Activated CD4-positive, alpha-beta T cell treated with anti-CD3 and anti-CD28 coated beads for 4 hours (primary cell): ENCODE measurements at regions not wholly inside any gene's neighbourhood (a gene's known extent, or its start where the extent isn't known, plus 50 kb on each side); places are given as distances from the start of the nearest gene placed in this dataset.

Experiments used
- DNase-seq, 2 donors: peaks; one replicate each; pipeline ENCODE4 v3.0.0-alpha.2; 2020

- DNase-seq = no peak
Measured at GRCh38 chr10:88023676-88024075, 160.3 kb downstream of the PTEN start.

GRCh38 chr10:88026031-88026430 lies 162.6 kb downstream of the PTEN start:
- DNase-seq = no peak

- DNase-seq = no peak
Measured at GRCh38 chr10:88027570-88027969, 164.1 kb downstream of the PTEN start.

GRCh38 chr10:88028072-88028471 lies 164.6 kb downstream of the PTEN start:
- DNase-seq = no peak

GRCh38 chr10:88028654-88029053 lies 165.2 kb downstream of the PTEN start:
- no peak for DNase-seq

GRCh38 chr10:88032566-88032965 lies 169.1 kb downstream of the PTEN start:
- DNase-seq = no peak

GRCh38 chr10:88033385-88033784 lies 170.0 kb downstream of the PTEN start:
- no peak for DNase-seq

- DNase-seq = no peak
Measured at GRCh38 chr10:88033793-88034192, 170.4 kb downstream of the PTEN start.

GRCh38 chr10:88036126-88036525 lies 172.7 kb downstream of the PTEN start:
- no peak for DNase-seq

- DNase-seq = no peak
Measured at GRCh38 chr10:88037623-88038022, 174.2 kb downstream of the PTEN start.

- DNase-seq = no peak
Measured at GRCh38 chr10:88038268-88038667, 174.8 kb downstream of the PTEN start.

- no peak for DNase-seq
Measured at GRCh38 chr10:88039496-88040200, 176.2 kb downstream of the PTEN start.

- DNase-seq = no peak
Measured at GRCh38 chr10:88041243-88042159, 178.1 kb downstream of the PTEN start.

- DNase-seq = no peak
Measured at GRCh38 chr10:88042160-88043100, 179.0 kb downstream of the PTEN start.

GRCh38 chr10:88045096-88045495 lies 181.7 kb downstream of the PTEN start:
- no peak for DNase-seq

- no peak for DNase-seq
Measured at GRCh38 chr10:88045656-88046415, 182.4 kb downstream of the PTEN start.

GRCh38 chr10:88047579-88047978 lies 184.2 kb downstream of the PTEN start:
- no peak for DNase-seq

GRCh38 chr10:88048312-88048711 lies 184.9 kb downstream of the PTEN start:
- no peak for DNase-seq

GRCh38 chr10:88049204-88049603 lies 185.8 kb downstream of the PTEN start:
- no peak for DNase-seq

- DNase-seq = no peak
Measured at GRCh38 chr10:88057720-88058119, 194.3 kb downstream of the PTEN start.

GRCh38 chr10:88058750-88059149 lies 195.3 kb downstream of the PTEN start:
- DNase-seq = no peak

GRCh38 chr10:88059190-88059589 lies 195.8 kb downstream of the PTEN start:
- no peak for DNase-seq
